HL-60 (cell line): ENCODE measurements at regions not wholly inside any gene's neighbourhood (a gene's known extent, or its start where the extent isn't known, plus 50 kb on each side); places are given as distances from the start of the nearest gene placed in this dataset.

Source experiments
- DNase-seq, 2 experiments: peaks; one replicate each; pipeline ENCODE4 v3.0.0-alpha.2; 2010 to 2020; ENCODE audit warnings: low read depth in 1 of 2, low spot score in 1 of 2
- H3K27ac ChIP-seq: fragments of 250-450 bp; sonication (Bioruptor Pico); replicated peaks from 2 replicates; pipeline ENCODE4 v1.5.1; 2020; ENCODE audit warnings: mild to moderate bottlenecking, moderate library complexity
- H3K27me3 ChIP-seq: fragments of 250-450 bp; sonication (Bioruptor Pico); 2 replicates; pipeline ENCODE4 v1.5.1; 2021; ENCODE audit warnings: mild to moderate bottlenecking, moderate library complexity; ENCODE audit not compliant: insufficient read depth, poor library complexity, severe bottlenecking
- H3K4me3 ChIP-seq: replicated peaks from 2 replicates; pipeline ENCODE4 v1.5.1; 2011; ENCODE audit warnings: mild to moderate bottlenecking, control low read depth, low read length; ENCODE audit not compliant: insufficient read depth
- CTCF ChIP-seq: IDR thresholded peaks from one replicate; pipeline ENCODE4 v1.5.1; 2011; ENCODE audit warnings: low read length, control low read depth, inconsistent platforms; ENCODE audit not compliant: insufficient read depth
- GABPA ChIP-seq: IDR thresholded peaks from 2 replicates; pipeline ENCODE4 v1.6.1; 2012; ENCODE audit warnings: low read depth
- POLR2AphosphoS5 ChIP-seq: IDR thresholded peaks from 2 replicates; pipeline ENCODE4 v1.6.1; 2012; ENCODE audit warnings: low read depth
- REST ChIP-seq: IDR thresholded peaks from 2 replicates; pipeline ENCODE4 v1.6.1; 2012; ENCODE audit warnings: low read depth; ENCODE audit not compliant: insufficient replicate concordance
- SPI1 ChIP-seq: IDR thresholded peaks from 2 replicates; pipeline ENCODE4 v1.6.1; 2012; ENCODE audit warnings: low read depth, mild to moderate bottlenecking, borderline replicate concordance

- no peaks in the 10 kb centered on the region for H3K27me3 ChIP-seq
These were observed 153.7 kb upstream of the SRRM4 start for GRCh38 chr12:118827606-118828005.

GRCh38 chr12:118830296-118830695 is 151.0 kb upstream of the SRRM4 start:
- Histone ChIP-seq H3K4me3 (no peak overlapping the region), H3K27me3 (no peaks in the 10 kb centered on the region), H3K27ac (no peak overlapping the region)
- no peak for TF ChIP-seq POLR2AphosphoS5
- TF ChIP-seq CTCF: no peak
- no peak for TF ChIP-seq GABPA
- no peak for TF ChIP-seq REST
- no peak for TF ChIP-seq SPI1
- no peak for DNase-seq

More at GRCh38 chr12:118827606-118828005, 153.7 kb upstream of the SRRM4 start:
- H3K27ac ChIP-seq: no peak overlapping the region
- no peak for DNase-seq
- no peak for TF ChIP-seq GABPA
- TF ChIP-seq POLR2AphosphoS5: no peak
- no peak for TF ChIP-seq SPI1
- TF ChIP-seq CTCF: no peak
- TF ChIP-seq REST: no peak
- no peak overlapping the region for H3K4me3 ChIP-seq

- H3K4me3 ChIP-seq: no peak overlapping the region
- no peak for TF ChIP-seq REST
- TF ChIP-seq SPI1: no peak
- no peak for TF ChIP-seq POLR2AphosphoS5
- no peak for TF ChIP-seq CTCF
- TF ChIP-seq GABPA: no peak
- no peaks in the 10 kb centered on the region for H3K27me3 ChIP-seq
- no peak overlapping the region for H3K27ac ChIP-seq
- no peak for DNase-seq
These were observed 145.4 kb upstream of the SRRM4 start for GRCh38 chr12:118835926-118836325.
